PC-9 (cell line): ENCODE measurements at regions not wholly inside any gene's neighbourhood (a gene's known extent, or its start where the extent isn't known, plus 50 kb on each side); places are given as distances from the start of the nearest gene placed in this dataset.

Experiments
- CTCF ChIP-seq: fragments of 200-600 bp; sonication (generic); conservative IDR thresholded peaks from 2 replicates; pipeline ENCODE4 v1.6.1; 2017; ENCODE audit warnings: mixed run types, antibody characterized with exemption, mild to moderate bottlenecking, moderate library complexity
- EZH2 ChIP-seq: fragments of 200-600 bp; sonication (generic); IDR thresholded peaks from 2 replicates; pipeline ENCODE4 v1.8.0; 2017; ENCODE audit warnings: antibody characterized with exemption, low read depth

DNA sequence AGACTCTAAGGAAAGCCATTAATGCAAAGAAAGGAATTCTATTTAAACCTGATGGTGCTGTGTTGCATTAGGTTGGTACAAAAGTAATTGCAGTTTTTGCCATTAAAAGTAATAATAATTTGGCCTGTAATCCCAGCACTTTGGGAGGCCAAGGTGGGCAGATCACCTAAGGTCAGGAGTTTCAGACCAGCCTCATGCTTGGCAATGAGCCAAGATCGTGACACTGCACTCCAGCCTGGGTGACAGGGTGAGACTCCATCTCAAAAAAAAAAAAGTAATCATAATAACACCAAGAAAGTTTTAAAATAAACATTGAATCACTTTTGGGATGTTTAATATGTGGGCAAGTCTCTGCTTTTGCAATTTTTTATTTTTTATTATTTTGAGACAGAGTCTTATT is 107.3 kb upstream of the FRMD4A start:
- TF ChIP-seq CTCF (no peak), EZH2 (no peak)
